ENCODE measurements at regions not wholly inside any gene's neighbourhood (a gene's known extent, or its start where the extent isn't known, plus 50 kb on each side); places are given as distances from the start of the nearest gene placed in this dataset.

- TF ChIP-seq, protein P1, sequence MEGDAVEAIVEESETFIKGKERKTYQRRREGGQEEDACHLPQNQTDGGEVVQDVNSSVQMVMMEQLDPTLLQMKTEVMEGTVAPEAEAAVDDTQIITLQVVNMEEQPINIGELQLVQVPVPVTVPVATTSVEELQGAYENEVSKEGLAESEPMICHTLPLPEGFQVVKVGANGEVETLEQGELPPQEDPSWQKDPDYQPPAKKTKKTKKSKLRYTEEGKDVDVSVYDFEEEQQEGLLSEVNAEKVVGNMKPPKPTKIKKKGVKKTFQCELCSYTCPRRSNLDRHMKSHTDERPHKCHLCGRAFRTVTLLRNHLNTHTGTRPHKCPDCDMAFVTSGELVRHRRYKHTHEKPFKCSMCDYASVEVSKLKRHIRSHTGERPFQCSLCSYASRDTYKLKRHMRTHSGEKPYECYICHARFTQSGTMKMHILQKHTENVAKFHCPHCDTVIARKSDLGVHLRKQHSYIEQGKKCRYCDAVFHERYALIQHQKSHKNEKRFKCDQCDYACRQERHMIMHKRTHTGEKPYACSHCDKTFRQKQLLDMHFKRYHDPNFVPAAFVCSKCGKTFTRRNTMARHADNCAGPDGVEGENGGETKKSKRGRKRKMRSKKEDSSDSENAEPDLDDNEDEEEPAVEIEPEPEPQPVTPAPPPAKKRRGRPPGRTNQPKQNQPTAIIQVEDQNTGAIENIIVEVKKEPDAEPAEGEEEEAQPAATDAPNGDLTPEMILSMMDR (IDR thresholded peaks at IDR 0.05 in 8 of 11, conservative IDR thresholded peaks at IDR 0.05 in 3 of 11): no peak
- no peak for TF ChIP-seq POLR2AphosphoS5 (IDR thresholded peaks at IDR 0.05)
- TF ChIP-seq POLR2A (IDR thresholded peaks at IDR 0.05): no peak
These were observed 107.6 kb upstream of the ARHGEF3 start for GRCh38 chr3:56909349-56909748.

All from spleen (tissue), 7 donors.